HG03196 (cell line): ENCODE measurements at regions not wholly inside any gene's neighbourhood (a gene's known extent, or its start where the extent isn't known, plus 50 kb on each side); places are given as distances from the start of the nearest gene placed in this dataset.

Experiments
- ATAC-seq: cut with Tn5 transposase; IDR thresholded peaks from one replicate; pipeline ENCODE4 v1.9.1; 2021; ENCODE audit not compliant: unreplicated experiment

DNA sequence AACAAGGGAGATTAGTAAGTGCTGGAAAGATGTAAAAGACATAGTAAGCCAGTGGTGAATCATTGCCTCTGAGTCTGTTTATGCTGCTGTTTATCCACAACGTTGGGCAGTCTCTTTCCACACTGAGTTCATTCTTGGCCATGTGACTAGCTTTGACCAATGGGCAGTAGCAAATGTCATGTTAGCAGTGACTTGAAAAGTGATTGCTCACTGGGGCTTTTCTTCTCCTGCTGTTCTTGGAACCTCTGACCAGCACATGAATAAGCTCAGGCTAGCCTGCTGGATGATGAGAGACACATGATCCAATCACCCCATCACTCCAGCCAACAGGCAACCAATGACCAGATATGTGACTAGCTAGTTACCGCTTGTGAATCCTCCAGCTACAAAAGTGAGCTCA, 360.4 kb downstream of the SLC4A3 start:
- no peak for ATAC-seq

DNA sequence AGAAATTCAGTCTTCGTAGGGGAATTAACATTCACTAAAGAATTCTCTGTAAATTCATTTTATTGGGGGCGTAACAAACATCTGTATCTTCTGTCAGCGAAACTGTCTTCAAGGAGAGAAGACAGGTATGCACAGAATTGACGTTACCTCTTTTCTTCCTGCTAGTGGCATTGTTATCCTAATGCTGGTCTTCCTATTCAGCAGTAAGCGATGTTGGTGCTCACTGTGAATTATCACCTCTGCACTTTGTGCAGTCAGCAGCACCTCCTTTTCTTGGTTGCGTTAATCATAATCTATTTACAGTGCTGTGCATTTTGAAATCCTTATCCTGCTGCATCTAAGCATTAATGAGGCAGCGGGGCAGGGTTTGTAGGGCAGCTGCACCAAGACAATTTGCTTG, 362.3 kb downstream of the SLC4A3 start:
- no peak for ATAC-seq

DNA sequence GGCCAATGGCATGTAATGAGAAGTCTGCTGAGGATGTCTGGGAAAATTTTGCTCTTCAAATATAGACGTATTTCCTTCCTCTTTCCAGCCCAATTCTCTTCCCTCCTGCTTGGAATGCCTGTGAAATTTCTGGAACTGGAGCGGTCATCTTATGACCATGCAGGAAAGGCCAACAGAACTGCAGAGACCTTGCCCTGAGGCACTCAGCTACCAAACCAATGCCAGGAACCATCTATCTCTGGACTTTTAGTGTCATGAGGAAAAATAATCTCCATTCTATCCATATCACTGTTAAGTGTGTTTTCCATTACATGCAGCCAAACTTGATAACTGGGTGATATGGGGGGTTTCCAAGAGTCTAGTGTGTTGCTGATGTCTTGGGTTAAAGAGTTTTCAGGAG, 363.7 kb downstream of the SLC4A3 start:
- no peak for ATAC-seq

DNA sequence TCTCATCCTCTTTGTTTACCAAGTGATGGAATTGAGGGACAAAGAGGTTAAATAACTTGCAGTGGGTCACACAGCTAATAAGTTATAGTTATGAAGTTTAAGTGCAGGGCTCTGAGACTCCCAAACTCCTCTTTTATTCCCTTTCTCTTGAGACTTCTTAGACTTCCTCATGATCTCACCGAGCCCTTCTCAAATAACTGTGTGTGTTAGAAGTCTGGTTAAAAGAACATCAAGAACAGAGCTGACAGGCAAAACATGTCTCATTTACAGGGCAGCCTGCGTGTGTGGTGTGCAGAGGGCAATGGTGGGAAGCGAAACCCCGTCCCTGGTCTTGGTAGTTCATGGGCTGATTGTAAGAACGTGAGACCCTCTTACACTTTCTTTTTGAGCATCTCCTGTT, 368.0 kb downstream of the SLC4A3 start:
- ATAC-seq: no peak

DNA sequence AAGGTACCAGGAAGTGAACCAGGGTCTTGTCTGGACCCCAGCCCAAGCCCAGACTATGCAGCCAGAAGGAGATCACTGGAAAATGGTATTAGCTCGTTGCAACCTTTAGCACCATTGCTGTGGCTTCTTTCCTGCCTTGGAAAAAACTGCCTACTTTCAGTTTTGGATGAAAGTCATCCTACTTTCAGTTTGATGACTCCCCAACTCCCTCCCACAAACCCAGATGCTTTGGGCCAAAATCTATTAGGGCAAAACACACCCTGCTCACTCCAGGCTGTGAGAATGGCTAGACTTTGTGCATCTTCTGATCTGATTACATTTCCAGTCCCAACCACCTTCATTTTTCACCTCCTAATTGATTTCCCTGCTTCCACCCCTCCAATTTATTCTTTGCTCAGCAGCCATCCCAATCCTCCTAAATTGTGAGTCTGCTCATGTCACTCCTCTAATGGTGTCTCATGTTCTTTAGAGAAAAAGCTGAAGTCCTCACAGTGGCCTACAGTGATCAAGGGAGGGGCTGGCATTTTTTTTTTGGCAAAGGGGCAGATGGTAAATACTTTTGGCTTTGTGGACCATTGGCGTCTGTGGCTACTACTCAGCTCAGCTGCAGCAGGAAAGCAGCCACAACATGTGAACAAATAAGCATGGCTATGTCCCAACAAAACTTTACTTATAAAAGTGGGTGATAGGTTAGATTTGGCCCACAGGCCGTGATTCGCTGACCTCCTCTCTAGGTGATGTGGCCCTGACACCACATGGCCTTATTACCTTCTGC, 368.7 kb downstream of the SLC4A3 start:
- ATAC-seq: no peak

DNA sequence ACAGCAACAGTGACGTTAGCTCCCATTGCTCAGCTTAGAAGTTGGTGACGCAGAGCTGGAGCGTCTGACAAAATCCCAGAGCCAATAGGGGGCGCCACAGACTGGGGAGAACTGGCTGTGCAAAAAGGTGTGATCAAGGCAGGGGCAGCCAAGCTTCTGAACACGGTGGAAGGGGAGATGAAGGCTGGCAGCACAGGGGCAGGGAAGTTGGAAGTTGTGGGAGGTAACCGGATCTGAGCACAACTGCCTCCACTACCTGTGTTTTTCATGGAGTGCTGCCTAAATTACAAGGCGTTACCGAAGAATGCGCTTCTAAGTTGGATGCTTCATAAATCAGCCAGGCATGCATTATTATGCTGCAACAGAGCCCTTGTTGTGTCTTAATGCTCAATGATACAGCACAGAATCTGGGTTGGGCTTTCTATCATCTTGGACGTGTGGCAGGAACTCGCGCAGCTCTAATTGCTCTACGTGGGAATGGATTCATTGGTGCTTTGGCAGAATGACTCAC, 370.0 kb downstream of the SLC4A3 start:
- no peak for ATAC-seq

DNA sequence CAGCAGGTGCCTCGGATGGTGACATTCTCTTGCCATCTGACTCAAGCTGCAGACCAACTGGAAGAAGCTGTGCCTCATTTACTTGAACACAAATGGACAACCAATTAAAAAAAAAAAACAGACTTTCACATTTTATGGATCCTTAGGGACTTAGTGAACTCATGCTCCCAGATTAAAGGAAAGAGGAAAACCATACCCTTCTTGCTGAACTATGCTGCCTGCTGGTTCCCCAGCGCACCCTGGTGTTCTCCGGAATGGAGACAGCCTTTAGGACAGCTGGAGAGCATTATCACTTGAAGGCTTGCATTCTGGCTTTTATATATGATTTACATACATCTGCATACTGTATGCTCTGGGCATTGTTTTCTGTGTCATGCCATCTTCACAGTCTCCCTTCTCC, 370.7 kb downstream of the SLC4A3 start:
- no peak for ATAC-seq

DNA sequence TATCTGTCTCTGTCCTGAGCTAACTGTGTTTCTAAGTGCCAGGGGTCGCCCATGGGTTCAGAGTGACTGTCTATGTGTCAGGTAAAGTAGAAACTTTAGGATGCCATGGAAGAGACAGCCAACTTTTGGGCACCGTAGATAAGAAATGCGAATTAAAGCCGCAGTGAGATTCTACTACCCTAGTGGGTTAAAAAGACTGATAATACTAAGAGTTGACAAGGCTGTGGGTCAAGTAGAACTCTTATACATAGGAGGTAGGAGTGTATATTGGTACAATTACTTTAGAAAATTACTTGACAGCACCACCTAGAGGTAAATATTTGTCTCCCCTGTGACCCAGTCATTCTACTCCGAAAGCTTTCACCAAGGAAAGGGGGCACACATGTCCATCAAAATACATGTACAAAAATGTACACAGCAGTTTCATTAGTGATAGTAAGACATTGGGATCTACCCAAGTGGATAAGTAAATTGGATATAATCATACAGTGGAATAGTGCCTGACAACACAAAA, 371.3 kb downstream of the SLC4A3 start:
- ATAC-seq: no peak

DNA sequence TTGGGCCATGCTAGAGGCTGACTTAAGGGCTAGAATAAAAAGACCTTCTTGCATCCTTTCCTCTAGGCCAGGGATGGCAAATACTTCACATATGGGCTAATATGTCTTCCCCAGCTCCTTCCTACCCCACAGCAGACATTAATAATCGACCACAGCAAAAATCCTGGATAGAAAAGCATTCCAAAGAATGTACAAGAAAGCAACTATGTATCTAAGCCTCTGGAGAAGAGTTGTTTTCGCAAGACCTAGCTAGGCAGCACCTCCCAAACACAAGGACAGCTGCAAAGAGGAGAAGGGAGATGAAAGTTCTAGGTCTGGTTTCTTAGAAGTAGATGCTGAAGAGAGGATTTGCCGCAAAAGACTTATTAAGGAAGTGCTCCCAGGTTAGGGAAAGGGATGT, 372.6 kb downstream of the SLC4A3 start:
- ATAC-seq: no peak

DNA sequence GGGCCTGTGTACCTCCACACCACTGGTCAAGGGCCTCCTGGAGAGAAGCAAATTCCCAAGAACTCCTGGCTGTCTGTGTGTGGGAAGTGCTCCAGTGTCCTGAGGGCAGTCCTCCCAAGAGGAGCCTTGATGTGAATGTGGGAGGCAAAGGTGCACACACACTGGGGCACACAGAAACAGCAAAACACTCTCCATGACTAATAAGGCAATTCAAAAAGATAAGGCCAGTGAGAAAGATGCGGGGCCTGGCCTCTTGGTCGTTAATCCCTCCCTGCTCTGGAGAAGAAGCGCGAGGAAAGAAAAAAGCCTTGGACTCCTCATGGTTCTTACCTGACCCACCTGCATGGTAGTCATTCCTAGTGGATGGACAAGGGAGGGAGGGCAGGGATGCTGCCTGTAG, 373.2 kb downstream of the SLC4A3 start:
- ATAC-seq: no peak

DNA sequence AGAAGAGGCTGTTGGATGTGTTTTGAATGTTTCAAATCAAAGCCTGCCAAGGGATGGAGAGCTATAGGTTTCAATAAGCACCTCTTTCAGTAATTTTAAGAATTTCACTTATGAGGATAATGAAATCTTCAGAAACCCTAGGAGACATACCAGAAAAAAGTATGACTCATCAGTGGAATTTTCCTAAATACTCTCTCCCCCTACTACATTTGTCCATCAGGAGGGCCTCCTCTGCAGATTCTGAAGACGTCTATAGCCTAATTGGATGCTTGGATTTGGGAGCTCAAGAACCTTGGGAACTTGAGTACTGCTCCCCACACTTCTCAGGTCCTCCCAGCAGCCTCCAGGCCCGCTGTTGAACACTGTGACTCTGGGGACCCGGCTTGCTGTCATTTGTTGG, 374.3 kb downstream of the SLC4A3 start:
- ATAC-seq: no peak

DNA sequence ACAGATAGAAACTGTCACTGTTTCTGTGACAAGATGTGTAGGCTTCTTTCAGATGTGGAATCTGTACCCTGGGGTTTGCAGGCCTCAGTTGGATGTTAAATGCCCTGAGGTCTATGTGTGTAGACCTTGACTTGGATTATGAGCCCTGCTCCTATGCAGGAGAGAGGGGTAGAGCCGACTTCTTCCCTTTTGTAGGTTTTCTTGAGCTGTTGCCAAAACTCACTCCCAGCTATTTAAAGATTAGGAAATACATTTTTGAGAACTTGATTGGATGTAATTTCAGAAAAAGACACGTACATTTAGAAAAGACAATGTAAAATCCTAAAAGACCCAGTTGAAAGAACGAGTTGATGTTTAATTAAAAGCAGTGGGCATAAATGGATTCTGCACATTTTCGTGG, 374.8 kb downstream of the SLC4A3 start:
- no peak for ATAC-seq

DNA sequence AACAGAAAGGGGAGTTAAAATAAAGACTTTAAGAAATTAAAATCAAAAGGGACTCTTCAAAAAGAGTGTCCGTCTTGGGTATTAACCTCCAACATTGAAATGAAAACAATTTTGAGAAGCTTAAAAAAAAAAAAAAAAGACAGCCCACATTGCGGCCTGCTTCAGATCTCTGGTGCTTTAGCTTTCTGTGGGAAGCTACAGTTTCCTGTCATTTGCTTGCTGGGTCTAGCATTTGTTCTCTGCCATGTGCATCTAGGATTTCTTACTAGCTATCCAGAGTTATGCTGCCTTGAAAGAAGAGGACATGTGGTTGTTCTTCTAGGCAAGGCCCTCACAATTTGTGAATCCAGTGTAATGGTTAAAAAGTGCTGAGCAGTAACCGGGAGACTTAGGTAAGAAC, 375.3 kb downstream of the SLC4A3 start:
- ATAC-seq: no peak

DNA sequence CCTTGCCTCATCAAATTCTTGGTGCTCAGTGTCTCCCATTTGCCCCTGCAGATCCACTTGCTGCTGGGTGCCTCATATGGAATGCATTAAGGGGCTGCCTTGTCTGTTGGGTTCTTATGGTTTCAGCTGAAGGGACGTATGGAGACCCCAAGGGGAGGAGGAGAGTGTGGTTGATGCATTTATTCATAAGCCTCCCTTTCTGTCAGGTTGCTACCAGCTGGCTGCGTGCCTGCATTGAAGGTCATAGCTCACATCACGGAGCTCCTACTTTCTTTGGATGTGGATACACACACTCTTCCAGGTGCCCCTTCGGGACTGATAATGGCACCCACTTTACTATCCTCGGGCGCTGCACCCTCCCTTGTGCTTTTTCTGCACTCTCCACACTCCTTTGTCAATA, 377.9 kb downstream of the SLC4A3 start:
- no peak for ATAC-seq

DNA sequence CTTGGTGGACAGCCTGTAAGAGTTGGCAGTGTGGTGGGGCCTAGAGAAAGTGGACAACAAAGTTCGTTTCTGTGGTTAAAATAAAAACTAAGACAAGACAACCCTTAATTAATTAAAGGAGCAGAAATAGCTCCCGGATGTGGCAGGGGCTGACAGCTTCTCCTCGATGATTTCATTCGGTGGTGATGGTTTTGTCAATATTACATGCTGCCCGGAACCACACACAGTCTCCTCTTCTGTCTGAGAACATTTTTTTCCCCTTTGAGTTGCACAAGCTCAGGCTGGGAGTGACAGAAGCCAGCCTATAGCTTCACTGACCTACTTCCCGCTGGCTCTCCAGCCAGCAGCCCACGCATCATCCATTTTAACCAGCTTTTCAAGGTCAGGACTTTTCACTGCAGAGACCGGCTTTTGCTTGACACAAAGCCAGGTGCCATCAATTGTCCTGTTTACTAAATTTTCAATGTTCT, 378.8 kb downstream of the SLC4A3 start:
- ATAC-seq: no peak

DNA sequence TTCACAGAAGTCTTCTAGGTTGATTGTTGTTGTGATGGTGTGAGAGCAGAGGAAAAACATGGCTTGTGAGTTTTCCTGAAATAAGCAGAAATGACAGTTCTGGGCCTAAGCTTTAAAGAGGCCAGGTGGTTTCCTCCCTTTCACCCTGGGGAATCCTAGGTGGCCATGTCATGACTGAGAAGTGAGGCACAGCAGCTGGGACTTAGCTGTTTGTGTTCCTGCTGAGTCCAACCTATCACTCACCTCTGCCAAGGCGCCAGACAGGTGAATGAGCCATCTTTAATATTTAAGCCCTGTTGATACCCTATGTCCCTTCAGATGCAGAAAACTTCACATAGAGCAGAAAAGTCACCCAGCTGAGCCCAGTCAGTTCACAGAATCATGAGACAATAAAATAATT, 384.4 kb downstream of the SLC4A3 start:
- ATAC-seq: no peak

DNA sequence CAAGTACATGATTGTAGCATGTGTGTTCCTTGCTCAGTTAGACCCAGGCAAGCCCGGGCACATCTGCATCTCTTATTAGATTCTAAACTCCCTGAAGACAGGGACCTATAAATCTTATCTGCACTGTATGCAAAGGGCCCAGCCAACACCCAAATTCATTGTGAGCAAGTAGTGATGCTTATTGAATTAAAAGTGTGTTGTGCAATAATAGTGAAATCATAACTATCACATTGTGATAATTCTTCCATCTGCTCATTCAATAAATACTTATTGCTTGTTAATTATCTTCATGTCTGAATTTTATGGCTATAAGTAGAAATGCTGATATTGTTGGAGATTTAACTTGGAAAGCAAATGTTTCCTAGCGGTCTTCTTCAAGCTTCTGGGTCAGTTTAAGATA, 387.5 kb downstream of the SLC4A3 start:
- no peak for ATAC-seq

DNA sequence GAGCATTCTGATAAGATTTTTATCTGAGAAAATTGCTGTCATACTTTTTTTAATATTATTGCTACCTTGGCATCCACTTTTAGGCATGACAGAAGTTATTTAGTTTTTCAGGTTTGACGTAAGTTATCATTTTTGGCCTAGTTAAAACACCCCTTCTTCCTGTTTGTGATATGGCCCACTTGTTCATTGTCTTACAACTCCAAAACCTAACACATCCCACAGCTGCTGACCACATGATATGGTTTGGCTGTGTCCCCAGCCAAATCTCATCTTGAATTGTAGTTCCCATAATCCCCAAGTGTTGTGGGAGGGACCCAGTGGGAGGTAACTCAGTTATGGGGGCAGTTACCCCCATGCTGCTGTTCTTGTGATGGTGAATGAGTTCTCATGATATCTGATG, 388.1 kb downstream of the SLC4A3 start:
- ATAC-seq: no peak

DNA sequence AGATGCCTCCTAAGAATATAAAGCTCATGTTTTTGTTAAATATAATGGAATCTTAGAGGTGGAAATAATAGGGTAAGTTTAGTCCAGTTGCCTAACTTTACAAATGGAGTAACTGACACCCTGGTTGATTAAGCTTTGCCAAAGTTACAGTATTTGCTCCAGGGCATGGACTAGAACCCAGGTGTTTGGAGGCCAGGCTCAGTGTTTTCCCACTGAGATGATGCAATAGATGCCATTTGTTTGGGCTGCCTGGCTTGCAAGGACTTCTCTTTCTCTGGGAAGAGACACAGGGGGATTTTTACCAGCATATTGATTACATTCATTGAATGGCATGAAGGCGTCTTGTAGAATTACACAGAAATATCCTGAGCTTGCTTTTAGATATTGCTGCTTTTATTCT, 397.8 kb downstream of the SLC4A3 start:
- ATAC-seq: no peak

DNA sequence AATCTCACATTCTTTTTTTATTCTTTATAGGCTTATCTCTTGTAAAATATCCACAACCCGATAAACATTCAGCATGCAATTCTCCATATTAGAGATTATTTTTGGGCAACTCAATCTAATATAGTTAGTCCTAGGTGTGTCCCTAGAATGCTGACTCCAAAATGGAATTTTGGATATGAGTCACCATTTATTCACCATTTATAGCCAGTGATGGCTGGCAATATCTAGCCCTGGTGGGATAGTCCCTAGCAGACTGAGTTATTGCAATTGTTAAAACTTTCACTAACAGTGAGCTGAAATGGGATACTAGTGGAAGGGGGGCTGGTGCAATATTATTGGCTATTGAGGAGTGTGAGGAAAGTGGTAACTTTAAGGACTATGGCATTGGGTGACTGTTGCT, 401.6 kb downstream of the SLC4A3 start:
- no peak for ATAC-seq

DNA sequence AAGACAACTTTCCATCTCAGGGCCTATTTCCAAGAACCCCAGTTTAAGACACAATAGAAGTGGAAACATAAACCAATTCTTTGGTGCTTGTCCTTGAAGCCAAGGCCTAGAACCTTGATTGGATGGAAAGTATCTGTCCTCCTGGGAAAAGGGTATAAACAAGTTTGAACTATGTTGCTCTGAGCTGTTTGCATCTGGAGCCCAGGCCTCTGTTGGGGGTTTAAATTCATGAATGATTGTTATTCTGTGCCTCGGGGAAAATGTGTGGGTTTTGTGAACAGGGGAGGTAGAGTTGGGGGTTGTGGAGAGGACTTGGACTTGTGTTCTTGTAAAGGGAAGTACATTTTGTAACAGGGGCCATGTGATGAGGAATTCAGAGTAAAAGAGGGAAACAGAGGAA, 406.1 kb downstream of the SLC4A3 start:
- no peak for ATAC-seq

DNA sequence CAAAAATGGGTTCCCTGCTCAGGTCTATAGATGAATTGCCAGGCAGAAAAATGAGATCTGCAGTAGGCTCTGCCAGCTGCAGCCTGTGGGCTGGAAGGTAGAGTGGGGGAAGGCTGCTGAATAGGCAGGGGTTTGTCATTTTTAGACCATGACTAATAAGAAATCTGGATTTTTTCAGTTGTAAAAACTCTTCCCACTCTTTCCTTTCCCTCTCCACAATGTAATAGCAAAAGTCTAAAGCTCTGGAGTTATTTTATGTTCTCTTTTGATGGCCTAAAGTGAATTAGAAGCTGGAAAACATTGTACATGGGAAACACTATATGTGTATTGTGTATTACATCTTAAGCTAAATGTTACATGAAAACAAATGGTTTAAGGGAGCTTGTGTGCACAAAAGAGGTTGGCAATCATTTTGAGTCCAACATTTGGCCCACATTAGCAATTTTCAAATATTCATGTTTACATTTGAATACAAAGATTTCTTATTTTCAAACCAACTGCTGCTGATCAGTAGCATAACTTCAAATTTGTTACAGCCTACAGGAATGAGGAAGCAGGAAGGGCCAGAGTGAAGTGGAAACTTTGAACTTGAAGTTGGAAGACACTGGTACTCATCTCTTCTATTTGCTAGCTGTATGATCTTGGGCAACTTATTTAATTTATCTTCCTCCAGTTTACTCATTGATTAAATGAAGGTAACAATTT, 407.1 kb downstream of the SLC4A3 start:
- no peak for ATAC-seq
